Epithelial cell of proximal tubule (primary cell): ENCODE measurements at regions not wholly inside any gene's neighbourhood (a gene's known extent, or its start where the extent isn't known, plus 50 kb on each side); places are given as distances from the start of the nearest gene placed in this dataset.

Experiments
- DNase-seq: peaks from one replicate; pipeline ENCODE4 v3.0.0-alpha.2; 2011; ENCODE audit warnings: low read depth
- H3K4me3 ChIP-seq: 2 replicates; pipeline ENCODE4 v1.5.1; 2011; ENCODE audit warnings: low read depth, mild to moderate bottlenecking, low read length
- TF ChIP-seq, protein P1 (sequence below): conservative IDR thresholded peaks from 2 replicates; pipeline ENCODE4 v1.5.1; 2012; ENCODE audit warnings: low read depth, mild to moderate bottlenecking, low read length

- TF ChIP-seq, protein P1, sequence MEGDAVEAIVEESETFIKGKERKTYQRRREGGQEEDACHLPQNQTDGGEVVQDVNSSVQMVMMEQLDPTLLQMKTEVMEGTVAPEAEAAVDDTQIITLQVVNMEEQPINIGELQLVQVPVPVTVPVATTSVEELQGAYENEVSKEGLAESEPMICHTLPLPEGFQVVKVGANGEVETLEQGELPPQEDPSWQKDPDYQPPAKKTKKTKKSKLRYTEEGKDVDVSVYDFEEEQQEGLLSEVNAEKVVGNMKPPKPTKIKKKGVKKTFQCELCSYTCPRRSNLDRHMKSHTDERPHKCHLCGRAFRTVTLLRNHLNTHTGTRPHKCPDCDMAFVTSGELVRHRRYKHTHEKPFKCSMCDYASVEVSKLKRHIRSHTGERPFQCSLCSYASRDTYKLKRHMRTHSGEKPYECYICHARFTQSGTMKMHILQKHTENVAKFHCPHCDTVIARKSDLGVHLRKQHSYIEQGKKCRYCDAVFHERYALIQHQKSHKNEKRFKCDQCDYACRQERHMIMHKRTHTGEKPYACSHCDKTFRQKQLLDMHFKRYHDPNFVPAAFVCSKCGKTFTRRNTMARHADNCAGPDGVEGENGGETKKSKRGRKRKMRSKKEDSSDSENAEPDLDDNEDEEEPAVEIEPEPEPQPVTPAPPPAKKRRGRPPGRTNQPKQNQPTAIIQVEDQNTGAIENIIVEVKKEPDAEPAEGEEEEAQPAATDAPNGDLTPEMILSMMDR = no peak
- DNase-seq = peak; percentile 36
- H3K4me3 ChIP-seq = no peak overlapping the region
Measured at GRCh38 chr11:104319396-104319795, 155.4 kb upstream of the PDGFD start.

GRCh38 chr11:104306862-104307474 lies 143.0 kb upstream of the PDGFD start:
- no peak overlapping the region for H3K4me3 ChIP-seq
- TF ChIP-seq, protein P1 = no peak
- DNase-seq = no peak

GRCh38 chr11:104301776-104302175 lies 137.8 kb upstream of the PDGFD start:
- no peak for DNase-seq
- TF ChIP-seq, protein P1 = no peak
- H3K4me3 ChIP-seq = no peak overlapping the region

GRCh38 chr11:104291646-104292045 lies 127.7 kb upstream of the PDGFD start:
- DNase-seq = no peak
- TF ChIP-seq, protein P1 = no peak
- no peak overlapping the region for H3K4me3 ChIP-seq

DNA sequence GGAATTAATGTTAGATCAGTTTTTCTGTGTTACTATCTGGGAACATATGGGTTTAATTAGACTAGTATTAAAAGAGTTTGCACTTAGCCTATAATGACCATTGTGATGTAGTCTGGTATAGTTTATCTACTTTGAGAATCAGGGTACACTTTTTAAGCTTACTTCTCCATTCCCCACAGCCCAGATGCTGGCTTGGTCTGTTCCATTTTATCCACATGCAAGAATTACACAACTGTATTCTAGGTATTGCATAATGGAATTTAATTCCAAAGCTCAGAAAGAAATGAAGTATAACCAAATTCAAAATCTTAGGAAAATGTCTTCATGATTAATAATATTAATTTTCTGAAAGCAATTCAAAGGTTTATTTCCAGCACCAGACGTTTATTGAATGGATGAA lies 122.2 kb upstream of the PDGFD start:
- no peak for DNase-seq
- TF ChIP-seq, protein P1 = no peak
- H3K4me3 ChIP-seq = no peak overlapping the region

DNA sequence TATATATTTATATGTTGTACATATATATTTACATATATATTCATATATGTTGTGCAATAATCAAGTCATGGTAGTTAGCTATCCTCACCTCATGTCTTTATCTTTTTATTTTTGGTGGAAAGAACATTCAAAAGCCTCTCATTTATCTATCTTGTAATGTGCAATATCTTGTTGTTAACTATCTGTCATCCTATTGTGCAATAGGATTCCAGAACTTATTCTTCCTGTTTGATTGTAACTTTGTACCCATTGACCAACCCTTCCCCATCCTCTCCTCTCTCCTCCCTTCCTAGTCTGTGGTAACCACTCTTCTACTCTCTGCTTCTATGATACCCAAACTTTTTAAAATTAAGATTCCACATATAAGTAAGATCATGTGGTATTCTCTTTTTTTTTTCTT lies 115.6 kb upstream of the PDGFD start:
- TF ChIP-seq, protein P1 = no peak
- no peak for DNase-seq
- no peak overlapping the region for H3K4me3 ChIP-seq

- DNase-seq = no peak
- TF ChIP-seq, protein P1 = no peak
- H3K4me3 ChIP-seq = no peak overlapping the region
Measured at GRCh38 chr11:104275992-104276391, 112.0 kb upstream of the PDGFD start.
